Esophagus muscularis mucosa (tissue), 4 donors: ENCODE measurements at regions not wholly inside any gene's neighbourhood (a gene's known extent, or its start where the extent isn't known, plus 50 kb on each side); places are given as distances from the start of the nearest gene placed in this dataset.

Experiments
- DNase-seq: peaks from one replicate; pipeline ENCODE4 v3.0.0-alpha.2; 2017; ENCODE audit errors: extremely low spot score
- H3K27ac ChIP-seq, 4 donors: fragments of 200-600 bp; sonication (generic); replicated peaks in 1 of 4; 1 replicate in 3 of 4; 2 replicates in 1 of 4; pipeline ENCODE4 v1.5.1; 2016 to 2019; ENCODE audit warnings: mild to moderate bottlenecking in 1 of 4
- H3K27me3 ChIP-seq, 4 donors: fragments of 200-600 bp; sonication (generic); one replicate each; pipeline versions ENCODE4 v1.5.1 to v1.6.0; 2016 to 2019
- H3K36me3 ChIP-seq, 4 donors: fragments of 200-600 bp; sonication (generic); one replicate each; pipeline ENCODE4 v1.5.1; 2016 to 2019
- H3K4me1 ChIP-seq, 4 donors: fragments of 200-600 bp; sonication (generic); one replicate each; pipeline ENCODE4 v1.5.1; 2016 to 2019
- H3K4me3 ChIP-seq, 4 donors: fragments of 200-600 bp; sonication (generic); 1 replicate in 2 of 4; 2 replicates in 2 of 4; pipeline ENCODE4 v1.5.1; 2016 to 2019; ENCODE audit warnings: mild to moderate bottlenecking in 4 of 4, moderate library complexity in 1 of 4
- H3K9me3 ChIP-seq, 4 donors: fragments of 200-600 bp; sonication (generic); 1 replicate in 3 of 4; 2 replicates in 1 of 4; pipeline ENCODE4 v1.5.1; 2016 to 2019
- CTCF ChIP-seq, 3 experiments: fragments of 200-600 bp in 2 of 3; fragments of 450-650 bp in 1 of 3; sonication (generic) in 2 of 3; IDR thresholded peaks; one replicate each; pipeline ENCODE4 v1.5.1; 2017 to 2019; ENCODE audit warnings: antibody characterized with exemption in 3 of 3, mild to moderate bottlenecking in 2 of 3, moderate library complexity in 1 of 3
- EP300 ChIP-seq: sonication (generic); formaldehyde crosslinking; IDR thresholded peaks from one replicate; pipeline ENCODE4 v1.6.1; 2017; ENCODE audit warnings: antibody characterized with exemption
- POLR2A ChIP-seq: fragments of 450-650 bp; IDR thresholded peaks from one replicate; pipeline ENCODE4 v1.6.1; 2017; ENCODE audit warnings: antibody characterized with exemption, moderate library complexity, mild to moderate bottlenecking, low read depth
- POLR2AphosphoS5 ChIP-seq, 2 donors: sonication (generic); formaldehyde crosslinking; IDR thresholded peaks; one replicate each; pipeline ENCODE4 v1.6.1; 2017; ENCODE audit warnings: antibody characterized with exemption in 2 of 2
- WGBS: methylation state at CpG from one replicate; pipeline ENCODE4 v1.1.5; 2018; 5-methylcytosine and 5-hydroxymethylcytosine counted together
- intact Hi-C: fragments of 100-400 bp; cut with DNase I; formaldehyde crosslinking; loops from one replicate; pipeline ENCODE4 v1.15.1; 2023

- Histone ChIP-seq H3K27ac (no peak overlapping the region), H3K4me3 (no peak overlapping the region), H3K36me3 (no peaks in the 10 kb centered on the region), H3K27me3 (no peaks in the 10 kb centered on the region), H3K4me1 (no peaks in the 10 kb centered on the region), H3K9me3 (no peaks in the 10 kb centered on the region)
- 68% methylated on average over 3 of the region's 3 CpGs for WGBS
- no peak for DNase-seq
- TF ChIP-seq POLR2AphosphoS5 (IDR thresholded peaks at IDR 0.05) (no peak), EP300 (no peak), CTCF (IDR thresholded peaks at IDR 0.05) (no peak), POLR2A (no peak)
- intact Hi-C loops, result no loop called here
Measured at GRCh38 chrX:125029131-125029530, 290.5 kb upstream of the TEX13C start.
